ENCODE measurements at regions not wholly inside any gene's neighbourhood (a gene's known extent, or its start where the extent isn't known, plus 50 kb on each side); places are given as distances from the start of the nearest gene placed in this dataset.

- no peak for DNase-seq (ENCODE audit: low read depth)
These were observed 77.4 kb upstream of the WNT7B start for GRCh38 chr22:46054091-46055073.

- no peak for DNase-seq (ENCODE audit: low read depth)
These were observed 78.4 kb upstream of the WNT7B start for GRCh38 chr22:46055181-46055875.

DNA sequence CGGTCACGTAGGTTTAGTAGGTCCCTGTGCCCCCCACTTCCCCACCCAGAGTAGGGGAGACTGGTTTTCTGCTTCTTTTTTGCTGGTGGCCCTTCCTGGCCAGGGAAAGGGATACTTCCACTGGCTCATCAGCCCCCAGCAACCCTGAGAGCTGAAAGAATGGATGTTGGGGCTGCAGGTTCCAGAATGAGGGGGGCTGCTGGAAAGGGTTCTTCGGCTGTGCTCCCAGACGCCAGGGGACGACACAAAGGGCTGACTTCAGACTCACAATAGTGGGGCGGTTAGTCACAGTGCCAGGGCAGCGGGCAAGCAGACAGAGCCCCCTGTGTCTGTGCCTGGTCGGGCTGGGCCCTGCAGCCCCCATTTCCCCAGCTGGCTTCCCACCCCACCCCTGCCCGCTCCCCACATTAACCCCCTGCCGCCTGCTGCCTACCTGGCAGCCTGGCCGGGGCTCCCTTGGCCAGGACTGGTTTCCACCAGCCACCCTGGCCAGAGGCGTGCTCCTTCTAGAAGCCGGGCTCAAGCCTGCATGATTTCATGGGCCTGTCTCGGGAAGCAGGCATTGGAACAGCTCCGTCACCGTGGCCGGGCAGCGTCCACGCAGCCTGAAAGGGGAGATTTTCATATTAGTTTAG is 79.1 kb upstream of the WNT7B start:
- no peak for DNase-seq (ENCODE audit: low read depth)

DNA sequence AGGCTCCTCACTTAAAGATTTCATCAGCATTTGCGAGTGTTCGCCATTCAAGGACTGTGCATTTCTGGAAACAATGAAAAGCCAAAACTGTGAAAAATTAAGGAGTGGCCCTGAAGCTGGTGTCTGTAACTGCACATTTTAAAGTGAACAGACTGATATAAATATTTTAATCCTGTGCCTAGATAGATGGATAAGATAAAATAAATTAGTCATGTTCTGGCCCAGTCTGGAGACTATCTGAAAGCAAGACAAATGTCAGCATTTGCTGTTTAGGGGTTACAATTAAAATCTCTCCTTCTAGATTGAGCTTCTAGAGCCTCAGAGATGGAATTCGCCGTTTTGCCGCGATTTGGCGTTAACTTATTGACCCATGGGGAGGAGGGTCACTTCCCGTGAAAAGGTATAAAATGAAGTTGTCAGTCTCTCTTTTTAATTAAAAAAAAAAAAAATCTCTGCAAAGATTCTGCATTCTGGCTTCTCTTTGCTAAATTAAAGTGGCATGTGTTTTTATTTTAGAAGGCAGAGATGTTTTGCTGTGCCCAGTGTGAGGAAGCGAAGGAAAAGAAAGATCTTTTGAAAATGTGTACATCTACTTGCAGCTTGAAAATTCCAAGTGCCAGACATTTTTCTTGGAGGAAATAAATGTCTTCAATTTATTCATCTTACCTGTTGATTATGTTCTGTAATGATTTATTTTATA is 79.7 kb upstream of the WNT7B start:
- DNase-seq (ENCODE audit: low read depth): no peak

- DNase-seq (ENCODE audit: low read depth): no peak
These were observed 80.5 kb upstream of the WNT7B start for GRCh38 chr22:46057246-46058090.

- no peak for DNase-seq (ENCODE audit: low read depth)
These were observed 81.1 kb upstream of the WNT7B start for GRCh38 chr22:46058091-46058420.

- no peak for DNase-seq (ENCODE audit: low read depth)
These were observed 81.9 kb upstream of the WNT7B start for GRCh38 chr22:46058591-46059519.

DNA sequence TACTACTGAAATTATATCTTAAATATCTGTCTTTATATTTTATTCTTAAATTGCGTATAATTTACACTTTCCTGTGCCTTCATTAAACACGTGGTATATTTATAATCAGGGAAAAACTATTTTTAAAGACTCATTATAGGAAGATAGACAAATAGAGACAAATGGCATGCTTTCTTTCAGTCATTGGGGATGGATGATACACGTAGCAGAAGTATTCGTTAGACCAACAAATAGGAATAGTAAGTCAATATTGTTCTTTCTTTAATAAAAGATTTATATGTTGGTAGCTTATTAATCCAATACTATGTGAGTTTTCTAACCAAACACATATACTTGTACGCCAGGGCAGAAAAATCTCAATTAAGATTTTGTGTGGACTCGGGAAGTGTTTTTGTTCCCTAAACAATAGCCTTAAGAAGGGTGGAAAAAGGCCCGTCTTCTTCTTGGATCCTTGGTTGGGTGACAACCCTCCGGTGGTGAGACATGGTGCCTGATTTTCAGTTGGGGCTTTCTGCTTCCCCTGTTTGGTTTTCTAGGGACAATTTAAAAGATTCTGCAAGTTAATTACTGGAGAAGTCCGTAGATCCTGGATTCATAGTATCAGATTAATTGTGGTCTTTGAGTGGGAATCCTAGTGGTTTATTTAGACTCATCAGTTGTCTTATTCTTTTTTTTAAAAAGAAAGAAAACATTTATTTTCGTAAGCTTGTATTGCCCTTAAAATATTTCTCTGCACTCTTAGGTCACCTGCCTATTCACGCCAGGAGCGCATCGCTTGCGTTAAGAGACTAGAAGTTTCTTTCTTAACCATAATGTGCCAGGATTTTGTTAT is 83.5 kb upstream of the WNT7B start:
- no peak for DNase-seq (ENCODE audit: low read depth)

- no peak for DNase-seq (ENCODE audit: low read depth)
These were observed 84.2 kb upstream of the WNT7B start for GRCh38 chr22:46061124-46061500.

DNA sequence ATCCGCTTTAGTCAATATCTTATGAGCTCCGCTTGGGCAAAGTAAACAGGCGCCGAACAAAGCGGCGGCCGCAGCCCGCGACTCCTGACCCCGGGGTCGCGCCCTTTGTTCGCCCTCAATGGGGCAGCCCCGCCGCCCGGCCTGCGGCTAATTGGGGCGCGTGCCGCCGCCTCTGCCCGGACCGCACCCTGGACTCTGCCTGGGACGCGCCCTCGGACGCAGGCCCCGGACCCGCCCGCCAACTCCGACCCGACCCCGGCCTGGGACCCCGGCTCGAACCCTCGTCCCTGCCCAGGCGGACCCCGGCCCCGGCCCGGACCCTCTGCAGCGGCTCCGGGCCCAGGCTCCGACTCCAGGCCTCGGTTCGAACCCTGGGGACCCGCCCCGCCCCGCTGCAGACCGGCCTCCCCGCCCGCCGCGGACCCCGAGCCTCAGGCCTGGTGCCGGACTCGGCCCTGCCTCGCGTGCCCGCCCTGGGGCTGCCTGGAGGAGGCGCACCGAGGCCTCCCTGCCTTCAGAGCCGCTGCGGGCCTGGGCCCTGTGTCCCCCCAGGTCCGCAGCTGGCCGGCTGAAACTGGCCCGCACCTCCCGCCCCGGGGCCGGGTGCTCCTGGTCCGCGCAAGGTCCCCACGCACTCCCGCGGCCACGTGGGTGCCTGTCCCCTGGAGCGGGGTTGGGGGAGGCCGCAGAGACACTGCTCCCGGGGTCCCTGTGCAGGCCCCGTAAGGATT is 84.7 kb upstream of the WNT7B start:
- DNase-seq (ENCODE audit: low read depth): no peak

DNA sequence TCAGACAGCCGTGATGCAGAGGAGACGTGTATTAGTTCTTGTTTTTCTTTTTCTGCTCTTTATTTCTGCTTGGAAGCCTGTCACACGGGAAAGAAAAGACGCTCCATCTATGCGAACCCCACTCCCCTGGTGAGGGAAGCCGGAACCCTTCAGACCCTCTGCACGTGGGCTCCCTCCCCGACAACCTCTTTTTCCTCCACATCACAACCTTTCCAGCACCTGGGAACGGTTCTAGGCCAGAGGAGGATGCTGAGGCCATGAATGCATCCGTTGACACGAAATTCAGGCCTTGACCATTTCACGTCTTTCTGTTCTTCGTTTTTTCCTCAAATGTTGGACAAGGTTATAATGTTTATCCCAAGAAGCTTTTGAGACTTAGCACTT is 85.3 kb upstream of the WNT7B start:
- DNase-seq (ENCODE audit: low read depth): no peak

- DNase-seq (ENCODE audit: low read depth): no peak
These were observed 86.1 kb upstream of the WNT7B start for GRCh38 chr22:46062971-46063631.

GRCh38 chr22:46063846-46064227 is 86.5 kb upstream of the PPARA start:
- DNase-seq (ENCODE audit: low read depth): no peak

GRCh38 chr22:46064228-46064965 is 85.9 kb upstream of the PPARA start:
- no peak for DNase-seq (ENCODE audit: low read depth)

GRCh38 chr22:46064966-46065666 is 85.2 kb upstream of the PPARA start:
- no peak for DNase-seq (ENCODE audit: low read depth)

GRCh38 chr22:46065691-46066454 is 84.5 kb upstream of the PPARA start:
- DNase-seq (ENCODE audit: low read depth): no peak
